ENCODE measurements at regions not wholly inside any gene's neighbourhood (a gene's known extent, or its start where the extent isn't known, plus 50 kb on each side); places are given as distances from the start of the nearest gene placed in this dataset.
"Not testable (repeated sequence)": the region's sequence is repeated elsewhere in the genome, so short reads cannot be mapped to it uniquely, and the experiment has no call there.

DNA sequence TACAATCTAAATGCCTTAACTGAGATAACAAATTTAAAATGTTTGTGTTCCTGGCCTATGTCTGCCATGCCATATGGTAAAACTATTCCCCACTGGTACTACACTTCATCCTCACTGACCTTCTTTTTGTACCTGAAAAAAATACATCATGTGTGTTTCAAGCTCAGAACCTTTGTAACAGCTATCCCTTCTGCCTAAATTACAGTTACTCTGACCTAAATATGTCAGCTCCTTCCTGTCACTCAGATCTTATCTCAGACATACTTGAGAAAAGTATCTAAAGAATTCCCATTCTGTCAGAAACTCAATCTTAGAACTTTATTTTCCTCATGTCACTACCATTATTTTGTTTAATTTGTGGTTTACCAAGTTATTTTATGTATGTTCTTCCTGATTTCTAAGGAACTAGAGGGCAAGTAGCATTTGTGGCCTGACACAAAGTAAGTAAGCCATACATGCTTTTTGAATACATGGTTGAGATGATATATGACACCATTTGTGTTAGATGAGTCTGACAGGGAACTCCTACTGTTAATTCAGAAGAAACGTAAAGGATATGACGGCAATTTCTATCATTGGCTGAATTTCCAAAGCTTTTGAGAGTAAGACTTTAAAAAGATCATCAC is 456.5 kb upstream of the NDST3 start:
- no peak for DNase-seq

DNA sequence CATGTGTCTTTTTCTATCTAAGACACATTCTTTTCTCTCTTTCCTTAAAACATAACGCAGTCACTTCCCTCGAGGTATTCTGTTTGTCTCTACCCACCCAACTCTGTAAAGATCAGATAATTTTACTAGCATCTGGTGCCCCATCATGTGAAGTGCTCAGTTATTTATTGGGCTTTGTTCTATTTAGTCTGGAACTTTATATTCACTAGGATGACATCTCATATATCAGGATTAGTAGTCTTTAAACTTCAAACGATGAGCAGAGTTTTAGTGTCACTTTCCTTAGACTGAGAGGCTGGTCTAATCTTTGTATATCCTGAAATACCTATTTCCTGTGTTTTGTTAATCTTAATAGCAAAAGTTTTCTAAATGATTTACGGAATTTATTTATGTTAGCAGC is 445.5 kb upstream of the NDST3 start:
- DNase-seq: no peak

DNA sequence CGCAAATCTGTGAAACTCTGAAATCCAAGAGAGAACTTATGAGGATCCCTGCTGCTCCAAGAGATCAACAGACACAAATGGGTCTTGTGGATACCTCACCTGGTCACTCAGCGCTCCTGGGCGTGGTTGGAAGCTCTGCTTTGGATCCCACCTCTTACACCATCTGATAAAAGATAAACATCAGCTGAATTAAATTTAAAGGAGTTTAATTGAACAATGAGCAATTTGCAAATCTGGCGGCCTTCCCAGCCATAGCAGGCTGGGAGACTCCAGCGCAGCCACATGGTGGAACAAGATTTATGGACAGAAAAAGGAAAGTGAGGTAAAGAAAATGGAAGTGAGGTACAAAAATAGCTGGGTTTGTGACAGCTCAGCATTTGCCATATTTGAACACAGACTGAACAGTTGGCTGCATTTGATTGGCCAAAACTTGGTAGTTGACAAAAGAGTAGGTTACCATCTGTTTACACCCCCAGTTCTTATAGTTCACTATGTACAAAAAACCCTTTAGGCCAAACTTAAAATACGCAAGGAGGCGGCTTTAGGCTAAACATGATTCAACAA is 437.3 kb upstream of the NDST3 start:
- DNase-seq: no peak

DNA sequence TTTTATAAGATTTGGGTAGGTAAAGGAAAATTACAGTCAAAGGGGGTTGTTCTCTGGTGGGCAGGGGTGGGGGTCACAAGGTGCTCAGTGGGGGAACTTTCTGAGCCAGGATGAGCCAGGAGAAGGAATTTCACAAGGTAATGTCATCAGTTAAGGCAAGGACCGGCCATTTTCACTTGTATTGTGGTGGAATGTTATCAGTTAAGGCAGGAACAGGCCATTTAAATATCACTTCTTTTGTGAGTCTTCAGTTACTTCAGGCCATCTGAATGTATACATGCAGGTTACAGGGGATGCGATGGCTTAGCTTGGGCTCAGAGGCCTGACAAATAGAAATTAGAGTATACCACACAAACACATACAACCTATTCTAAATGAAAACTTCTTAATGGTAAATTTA is 434.9 kb upstream of the NDST3 start:
- not testable (repeated sequence) for DNase-seq

DNA sequence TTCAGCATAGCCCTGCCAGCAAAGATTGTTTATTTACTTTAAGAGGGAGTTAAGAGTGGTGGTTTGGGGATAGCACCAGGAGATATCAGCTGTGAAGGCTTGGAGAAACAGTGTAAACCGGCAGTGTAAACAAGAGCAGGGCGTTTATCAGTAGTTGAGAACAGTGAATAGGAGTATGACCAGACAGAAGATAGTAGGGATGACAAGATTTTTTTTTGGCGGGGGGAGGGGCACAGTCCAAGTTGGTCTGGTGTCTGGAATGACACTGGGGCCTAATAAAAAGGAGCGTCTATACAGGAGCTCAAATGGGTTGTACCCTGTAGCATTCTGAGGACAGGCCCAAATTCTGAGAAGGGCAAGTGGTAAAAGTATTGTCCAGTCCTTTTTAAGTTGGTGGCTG is 433.4 kb upstream of the NDST3 start:
- not testable (repeated sequence) for DNase-seq

DNA sequence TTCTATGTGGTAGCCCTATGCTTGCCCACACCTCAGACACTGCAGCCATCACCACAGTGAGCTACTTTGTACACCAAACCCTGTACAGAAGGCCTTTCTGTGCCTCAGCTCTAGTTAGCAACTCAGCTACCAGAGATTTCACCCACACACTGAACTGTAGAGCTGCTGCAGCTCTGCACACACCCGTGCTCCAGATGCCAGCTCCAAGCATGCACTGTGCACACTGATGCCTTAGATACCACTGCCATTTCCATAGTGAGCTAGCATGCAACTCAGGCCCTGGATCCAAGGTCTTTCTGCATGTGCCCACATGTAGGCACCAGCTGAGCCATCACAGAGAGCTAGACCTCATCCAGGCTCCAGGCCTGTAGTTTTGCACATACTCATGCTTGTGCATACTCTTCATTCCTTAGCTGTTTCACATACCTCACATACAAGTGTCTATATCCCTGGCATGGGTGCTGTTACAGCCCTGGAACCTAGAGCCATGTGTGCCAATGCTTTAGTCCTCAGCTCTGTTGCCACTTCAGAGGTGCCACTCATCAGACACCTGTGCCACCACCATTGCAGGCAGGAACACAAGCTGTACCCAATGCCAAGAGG is 423.5 kb upstream of the NDST3 start:
- DNase-seq: no peak

DNA sequence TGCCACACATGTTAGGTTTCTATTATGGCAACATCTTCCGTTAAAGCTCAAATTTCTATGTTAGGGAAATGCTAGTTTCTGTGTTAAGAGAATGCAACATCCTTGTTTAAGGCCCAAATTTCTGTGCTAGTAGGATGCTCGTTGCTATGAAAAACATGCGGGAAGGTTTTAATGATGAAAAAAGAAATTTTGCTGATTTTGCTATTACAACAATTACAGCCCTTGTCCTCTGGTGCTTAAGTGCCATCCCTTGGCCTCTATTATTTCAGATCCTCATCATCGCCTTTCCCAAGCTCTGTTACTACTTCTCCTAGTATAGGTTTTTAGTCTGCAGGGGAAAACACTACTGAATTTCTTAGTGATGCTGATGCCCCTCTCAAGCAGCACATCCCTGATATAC is 412.6 kb upstream of the NDST3 start:
- no peak for DNase-seq

DNA sequence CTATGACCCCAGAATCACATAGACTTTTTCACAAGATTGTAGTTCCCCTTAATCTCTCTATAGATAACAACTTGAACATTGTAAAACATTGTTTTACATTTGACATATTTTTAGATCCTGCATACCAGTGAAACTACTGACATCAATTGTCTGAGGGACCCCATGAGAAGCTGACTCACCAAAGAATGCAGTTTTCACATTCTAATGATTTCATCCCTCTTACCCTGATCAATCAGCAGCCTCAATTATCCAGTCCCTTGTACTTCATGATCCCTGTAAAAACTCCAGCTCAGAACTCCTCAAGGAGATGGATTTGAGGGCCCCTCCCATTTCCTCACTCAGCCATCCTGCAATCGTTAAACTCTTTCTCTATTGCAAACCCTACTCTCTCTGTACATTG is 411.0 kb upstream of the NDST3 start:
- DNase-seq: no peak

DNA sequence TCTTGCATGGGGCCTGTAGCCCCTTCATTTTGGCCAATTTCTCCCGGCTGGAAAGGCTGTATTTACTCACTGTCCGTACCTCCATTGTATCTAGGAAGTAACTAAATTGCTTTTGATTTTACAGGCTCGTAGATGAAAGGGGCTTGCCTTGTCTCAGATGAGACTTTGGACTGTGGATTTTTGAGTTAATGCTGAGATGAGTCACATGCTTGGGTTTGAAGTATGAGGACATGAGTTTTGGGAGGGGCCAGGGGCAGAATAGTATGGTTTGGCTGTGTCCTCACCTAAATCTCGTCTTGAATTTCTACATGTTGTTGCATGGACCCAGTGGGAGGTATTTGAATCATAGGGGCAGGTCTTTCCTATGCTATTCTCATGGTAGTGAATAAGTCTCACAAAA is 407.6 kb upstream of the NDST3 start:
- no peak for DNase-seq

DNA sequence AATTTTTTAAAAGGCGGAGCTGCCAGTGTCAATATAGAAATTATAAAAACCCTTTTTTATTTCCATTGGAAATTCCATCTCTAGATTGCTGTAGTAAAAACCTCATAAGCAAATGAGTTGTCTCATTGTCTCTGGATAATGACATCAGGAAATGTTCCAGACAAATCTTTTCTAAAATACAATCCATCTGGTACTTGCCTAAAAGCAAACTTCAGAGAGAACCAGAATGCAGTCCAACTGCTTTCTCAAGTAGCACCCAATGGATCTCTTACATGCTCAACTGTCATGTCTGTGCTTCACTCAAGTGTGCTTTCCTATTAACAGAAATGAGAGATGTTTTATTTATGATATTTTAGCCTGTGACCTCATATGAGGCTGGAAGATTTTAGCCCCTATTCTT is 399.6 kb upstream of the NDST3 start:
- no peak for DNase-seq

DNA sequence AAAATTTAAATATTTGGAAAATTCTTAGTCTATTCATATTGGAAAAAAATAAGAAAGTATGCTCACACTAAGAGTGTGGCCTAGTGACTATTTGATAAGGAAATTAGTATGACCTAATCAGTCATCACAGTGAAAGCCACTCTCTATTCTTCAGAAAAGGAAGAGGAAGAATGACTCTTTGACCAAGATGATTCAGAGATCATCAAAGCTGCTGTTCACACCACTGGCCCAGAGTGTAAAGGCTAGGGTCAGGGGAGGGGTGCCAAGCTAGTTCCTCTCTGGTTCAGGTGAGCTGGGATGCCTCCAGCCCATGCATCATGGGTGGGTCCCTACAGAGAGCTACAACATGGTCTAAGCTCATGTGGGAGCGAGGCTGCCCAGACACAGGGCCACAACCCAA is 396.9 kb upstream of the NDST3 start:
- DNase-seq: no peak

DNA sequence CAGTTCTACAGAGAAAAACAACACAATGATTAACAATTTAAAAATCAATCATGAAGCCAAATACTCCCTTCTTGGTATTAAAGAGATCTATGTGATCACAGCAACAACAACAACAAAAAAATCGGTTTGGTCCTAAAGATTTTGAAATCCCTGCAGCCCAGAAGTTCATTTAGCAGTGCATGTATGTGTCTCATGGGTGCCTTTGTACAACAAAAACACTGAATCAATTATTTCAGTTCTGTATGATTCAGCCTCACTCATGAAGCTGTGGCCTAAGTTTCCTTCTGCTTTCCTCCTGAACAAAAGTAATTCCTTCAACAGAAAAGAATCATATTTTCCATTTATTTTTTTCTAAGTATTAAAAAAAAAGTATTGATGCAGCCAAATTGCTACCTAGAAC is 393.4 kb upstream of the NDST3 start:
- DNase-seq: no peak

DNA sequence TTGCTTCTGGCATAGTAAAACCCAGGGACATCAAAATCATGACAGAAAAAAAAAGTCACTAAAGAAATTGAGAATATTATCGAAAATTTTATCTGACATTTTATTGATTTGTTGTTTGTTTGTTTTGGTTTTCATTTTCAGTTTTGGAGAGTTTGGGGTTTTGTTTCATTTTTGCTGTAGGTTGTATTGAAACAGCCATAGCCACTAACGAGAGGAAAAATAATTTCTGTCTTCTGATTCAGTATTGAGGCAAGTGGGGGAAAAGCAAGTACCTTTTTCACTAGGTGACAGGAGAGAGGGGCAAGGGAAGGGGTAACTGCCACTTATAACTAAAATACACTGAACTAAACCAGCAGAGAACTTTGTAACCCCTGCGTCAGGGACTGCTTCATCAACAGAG is 392.8 kb upstream of the NDST3 start:
- DNase-seq: no peak

DNA sequence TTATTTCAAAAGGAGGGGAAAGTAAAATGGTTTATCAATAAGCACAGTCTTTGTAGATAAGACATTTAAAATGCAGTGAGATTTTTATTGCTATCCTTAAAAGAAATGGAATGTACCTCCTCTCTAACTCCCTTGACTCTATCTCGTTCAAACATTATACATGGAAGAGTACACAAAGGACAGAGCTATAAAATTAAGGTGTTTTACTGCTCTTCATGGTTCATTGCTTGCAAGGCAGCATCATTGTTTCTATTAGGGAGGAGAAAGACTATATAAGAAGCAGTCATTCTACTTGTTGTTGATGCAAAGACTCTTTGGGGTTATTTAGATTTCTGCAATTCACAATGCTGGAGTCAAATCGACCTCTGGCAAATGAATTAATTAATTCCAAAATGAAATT is 380.2 kb upstream of the NDST3 start:
- no peak for DNase-seq

DNA sequence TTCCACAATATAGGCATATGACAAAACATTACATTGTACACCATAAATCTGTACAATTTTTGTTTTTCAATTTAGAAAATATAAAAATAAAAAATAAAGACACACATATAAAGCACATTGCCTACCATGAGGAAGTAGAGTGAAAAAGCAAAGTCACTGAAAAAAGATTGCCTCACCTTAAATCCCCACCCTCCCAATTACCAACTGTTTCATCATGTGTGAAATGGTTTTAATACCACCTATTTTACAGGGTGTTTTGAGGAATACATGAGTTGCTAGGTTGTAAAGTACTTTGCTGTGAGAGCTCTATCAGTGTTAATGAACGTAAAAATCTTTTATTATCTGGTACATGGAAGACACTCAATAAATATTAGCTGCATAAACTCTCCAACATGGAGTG is 373.6 kb upstream of the NDST3 start:
- no peak for DNase-seq

DNA sequence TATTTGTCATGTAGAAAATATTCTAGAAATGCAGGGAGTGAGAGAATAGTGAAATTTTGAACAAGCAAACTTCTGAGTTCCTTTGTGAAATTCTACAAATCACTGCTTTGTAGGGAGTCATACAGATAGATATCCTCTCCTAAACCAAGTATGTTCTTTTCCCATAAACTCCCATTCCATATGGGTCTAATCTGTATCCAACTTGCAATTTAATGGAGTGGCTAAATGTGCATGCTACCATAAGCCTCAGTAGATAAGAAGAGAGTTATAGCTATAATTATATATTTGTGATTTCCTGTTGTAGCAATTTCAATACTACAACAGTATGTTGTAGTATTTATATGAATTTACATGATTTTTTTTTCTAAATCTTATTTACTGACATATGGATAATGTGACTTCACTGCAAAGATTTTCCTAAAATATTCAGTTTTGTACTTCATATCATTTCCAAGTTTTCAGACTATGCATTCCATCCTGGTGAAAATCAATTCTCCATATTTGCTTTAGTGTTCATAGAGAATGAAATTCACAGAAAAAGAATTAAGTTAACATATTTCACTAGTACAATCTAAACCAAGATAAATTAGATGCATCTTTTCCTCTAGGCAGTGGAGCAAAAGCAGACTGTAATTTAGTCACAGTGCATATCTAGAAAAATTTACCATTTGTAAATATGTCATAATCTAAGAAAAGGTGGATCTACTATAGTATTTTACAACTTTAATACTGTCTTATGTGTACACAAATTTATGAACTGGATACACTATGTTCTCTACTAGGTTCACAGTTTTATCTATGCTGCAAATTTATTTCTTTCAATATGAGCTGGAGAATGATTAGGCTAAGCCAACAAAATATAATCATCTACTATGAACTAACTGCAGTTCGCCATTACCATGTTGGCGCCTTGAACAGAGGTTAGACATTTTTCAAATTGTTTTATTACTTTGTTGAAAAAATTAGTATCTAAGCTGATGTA is 372.9 kb upstream of the NDST3 start:
- DNase-seq: no peak

DNA sequence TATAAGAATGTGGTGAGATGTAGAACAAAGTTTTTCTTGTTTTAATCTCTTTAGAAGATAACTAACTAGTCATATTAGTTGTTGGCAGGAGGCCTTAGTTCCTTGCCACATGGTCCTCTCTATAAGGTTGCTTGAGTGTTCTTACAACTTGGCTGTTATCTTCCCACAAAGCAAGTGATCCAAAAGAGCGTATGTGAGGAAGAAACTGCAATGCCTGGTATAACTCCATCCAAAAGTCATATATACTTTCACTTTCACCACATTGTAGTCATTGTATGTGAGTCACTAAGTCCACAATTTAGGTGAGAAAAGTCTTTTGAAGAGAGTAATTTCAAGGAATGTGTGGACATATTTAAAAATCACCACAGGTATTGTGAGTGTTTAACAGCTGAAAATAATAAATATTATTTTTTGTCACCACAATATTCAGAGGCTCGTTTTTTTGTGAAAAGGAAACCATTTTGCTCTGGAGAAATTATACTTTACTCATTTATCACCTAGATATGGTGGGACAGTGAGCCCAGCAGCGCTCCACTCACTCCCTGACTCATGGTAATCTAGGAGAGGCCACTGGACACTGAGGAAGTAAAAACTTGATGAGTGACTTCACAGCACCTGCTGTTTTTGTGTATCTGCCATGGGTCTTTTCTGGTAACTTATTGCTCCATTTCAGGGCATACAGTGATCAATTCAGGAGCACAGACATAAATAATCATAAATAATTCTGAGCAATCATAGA is 369.4 kb upstream of the NDST3 start:
- no peak for DNase-seq

DNA sequence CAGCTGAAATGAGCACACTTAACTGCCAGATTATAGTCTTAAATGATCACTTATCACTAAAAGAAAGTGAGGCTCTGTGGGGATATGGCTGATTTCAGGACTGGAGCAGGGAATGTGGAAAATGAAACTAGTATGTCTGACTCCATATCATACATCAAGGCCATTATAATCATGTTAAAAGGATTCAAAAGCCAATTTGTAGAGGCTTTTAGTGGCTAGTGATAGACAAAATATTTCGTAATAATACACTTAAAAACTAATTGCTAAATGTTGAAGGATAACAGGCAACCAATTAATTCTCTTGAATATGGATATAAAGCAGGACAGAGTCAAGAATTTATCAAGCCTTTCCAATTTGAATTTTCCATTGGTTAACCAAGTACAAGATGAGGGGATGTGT is 358.1 kb upstream of the NDST3 start:
- DNase-seq: no peak

DNA sequence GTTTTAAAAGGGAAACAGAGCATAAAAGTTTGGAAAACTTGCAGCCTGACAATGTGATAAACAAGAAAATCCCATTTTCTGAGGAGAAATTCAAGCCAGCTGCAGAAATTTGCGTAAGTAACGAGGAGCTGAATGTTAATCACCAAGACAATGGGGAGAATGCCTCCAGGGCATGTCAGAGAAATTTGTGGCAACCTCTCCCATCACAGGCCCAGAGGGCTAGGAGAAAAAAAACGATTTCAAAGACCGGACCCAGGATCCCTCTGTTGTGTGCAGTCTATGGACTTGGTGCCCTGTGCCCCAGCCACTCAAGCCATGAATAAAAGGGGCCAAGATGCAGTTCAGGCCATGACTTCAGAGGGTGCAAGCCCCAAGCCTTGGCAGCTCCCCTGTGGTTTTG is 355.4 kb upstream of the NDST3 start:
- no peak for DNase-seq

DNA sequence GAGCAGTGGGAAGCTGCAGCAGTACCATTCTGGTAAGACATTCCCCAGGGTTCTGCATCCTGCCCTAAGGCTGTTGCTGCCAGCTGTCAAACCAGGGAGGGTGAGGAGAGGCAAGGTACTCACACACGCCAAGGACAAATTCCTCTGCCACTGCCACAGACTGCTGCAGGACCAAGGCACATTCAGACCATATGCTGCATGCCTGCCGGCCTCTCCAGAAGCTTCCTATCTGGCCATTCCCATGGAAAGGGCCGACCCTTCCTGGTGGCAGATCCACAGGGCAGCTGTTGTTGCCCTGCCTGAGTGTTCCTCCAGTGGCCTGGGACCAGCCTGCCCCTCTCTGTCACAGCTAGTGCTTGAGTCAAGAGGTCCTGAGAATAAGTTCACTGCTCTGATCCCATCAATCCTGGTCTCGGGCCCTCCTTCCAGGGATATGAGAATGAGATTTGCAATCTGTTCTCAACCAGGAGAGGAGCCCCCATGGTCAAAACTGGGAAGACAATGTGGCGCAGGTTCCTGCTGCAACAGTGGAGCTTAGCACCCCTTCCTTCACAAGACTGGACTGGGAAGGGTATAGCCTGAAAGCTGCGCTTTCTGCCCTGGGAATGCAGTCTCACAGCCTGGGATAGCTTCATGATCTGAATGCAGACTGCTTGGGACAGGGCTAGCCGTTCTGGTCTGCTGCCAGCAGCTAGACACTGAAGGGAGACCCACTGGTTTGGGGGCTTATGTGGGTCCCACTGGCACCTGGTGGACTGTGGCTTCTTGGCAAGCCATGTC is 342.5 kb upstream of the NDST3 start:
- DNase-seq: no peak

DNA sequence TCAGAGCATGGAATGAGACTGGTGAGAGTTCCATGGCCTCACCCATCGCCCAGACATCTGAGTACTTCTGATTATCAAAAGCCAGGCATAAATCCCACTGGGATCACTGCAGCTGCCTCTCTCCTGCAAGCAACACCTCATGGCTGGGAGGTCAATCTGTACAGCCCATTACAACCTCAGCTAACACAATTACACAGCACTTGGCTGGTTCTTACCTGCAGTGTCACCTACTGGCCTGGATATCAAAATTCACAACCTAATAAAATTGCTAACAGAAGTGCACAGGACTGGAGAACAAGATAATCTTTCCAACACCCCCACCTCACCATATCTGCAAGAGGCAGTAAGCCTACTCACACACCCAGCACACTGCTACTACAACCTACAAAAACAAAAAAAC is 341.7 kb upstream of the NDST3 start:
- no peak for DNase-seq

DNA sequence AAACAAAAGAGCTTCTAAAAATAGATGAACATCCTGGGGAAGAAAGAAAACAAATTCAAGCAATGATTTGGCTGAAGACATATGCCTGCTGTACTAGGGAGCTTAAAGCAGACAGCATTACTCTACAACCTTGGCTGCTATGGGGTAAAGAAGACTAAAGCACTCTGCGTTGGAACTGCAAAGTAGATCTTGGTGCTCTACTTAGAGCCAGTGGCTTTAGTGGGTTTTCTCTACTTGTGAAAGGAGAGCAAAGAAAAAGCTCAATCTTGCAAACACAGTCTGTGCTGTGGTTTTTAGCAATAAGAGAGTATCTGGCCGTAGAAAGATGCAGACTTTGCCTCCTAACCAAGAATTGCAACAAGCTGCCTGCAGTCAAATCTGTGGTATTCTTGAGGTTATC is 334.7 kb upstream of the NDST3 start:
- DNase-seq: no peak

All from suppressor macrophage treated with lipopolysaccharide for 4 hours (primary cell).